Activated CD8-positive, alpha-beta memory T cell treated with anti-CD3 and anti-CD28 coated beads for 4 hours (primary cell): ENCODE measurements at regions not wholly inside any gene's neighbourhood (a gene's known extent, or its start where the extent isn't known, plus 50 kb on each side); places are given as distances from the start of the nearest gene placed in this dataset.
"Not testable (repeated sequence)": the region's sequence is repeated elsewhere in the genome, so short reads cannot be mapped to it uniquely, and the experiment has no call there.

Experiments
- DNase-seq, 2 donors: peaks; one replicate each; pipeline ENCODE4 v3.0.0-alpha.2; 2020; ENCODE audit warnings: low read depth in 2 of 2

DNA sequence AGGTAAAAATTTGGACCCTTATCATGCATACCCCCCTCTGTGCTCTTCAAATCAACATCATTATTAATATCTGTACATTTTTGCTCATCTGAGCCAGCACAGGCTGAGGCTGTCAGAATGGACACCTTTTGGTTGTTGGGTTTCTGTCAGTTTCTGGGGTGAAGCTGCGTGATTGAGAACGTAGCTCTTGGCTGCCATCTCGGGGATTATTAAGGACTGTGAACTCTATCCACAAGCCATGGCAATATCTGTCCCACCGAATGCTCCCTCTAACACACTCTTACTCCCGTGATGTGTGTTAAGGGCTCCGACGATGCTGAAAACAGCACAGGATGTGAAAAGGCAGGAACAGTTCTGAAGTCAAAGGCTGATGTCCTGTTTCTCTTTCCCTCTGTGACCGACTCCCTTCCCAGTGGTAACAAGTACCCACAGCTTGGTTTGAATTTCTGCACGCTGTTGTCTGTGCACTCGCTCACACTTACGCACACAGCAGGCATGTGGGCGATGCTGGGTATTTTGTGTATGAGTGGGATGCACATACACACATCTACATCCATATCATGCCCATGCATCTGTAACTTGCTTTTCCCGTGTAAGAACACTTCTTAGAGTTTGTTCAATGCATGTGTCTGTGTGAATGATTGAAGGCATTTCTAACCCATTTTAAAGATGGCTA, 405.6 kb downstream of the TMEM121 start:
- DNase-seq, result no peak

DNA sequence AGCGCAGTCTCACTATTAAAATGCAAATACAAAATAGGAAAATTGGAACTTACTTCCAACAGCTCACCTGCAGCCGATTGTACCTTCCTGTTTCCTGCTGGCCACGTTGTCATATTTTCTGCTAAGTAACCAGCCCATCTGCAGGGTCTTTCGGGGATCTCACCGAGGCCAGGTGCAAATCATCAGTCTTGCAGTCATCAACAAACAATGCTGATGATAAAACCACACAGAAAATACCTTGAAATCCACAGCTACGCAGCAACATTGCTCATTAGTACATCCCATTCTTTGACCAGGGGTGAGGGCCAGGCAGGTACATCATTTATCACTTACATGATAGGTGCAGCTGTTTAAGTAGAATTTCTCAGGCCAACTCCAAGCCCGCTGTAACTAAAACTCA, 406.9 kb downstream of the TMEM121 start:
- DNase-seq, result no peak

DNA sequence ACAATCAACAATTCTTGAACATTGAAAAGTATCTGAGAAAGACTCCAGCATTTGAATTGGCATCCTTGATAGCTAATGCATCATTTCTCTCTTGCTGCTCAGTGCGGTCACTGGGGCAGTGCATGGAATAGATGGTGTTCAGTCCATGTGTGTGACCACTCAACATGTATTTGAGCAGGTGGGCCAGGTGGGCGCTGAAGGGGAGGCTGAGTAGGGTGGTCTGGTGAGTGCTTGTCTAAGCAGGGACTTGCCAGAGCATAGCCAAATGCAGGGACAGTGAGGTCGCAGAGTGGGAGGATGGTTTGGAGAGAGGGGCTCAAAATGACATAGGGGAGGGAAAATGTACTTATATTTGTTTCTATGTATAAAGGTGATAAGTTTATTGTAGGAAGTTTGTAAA, 409.0 kb downstream of the TMEM121 start:
- DNase-seq, result no peak

DNA sequence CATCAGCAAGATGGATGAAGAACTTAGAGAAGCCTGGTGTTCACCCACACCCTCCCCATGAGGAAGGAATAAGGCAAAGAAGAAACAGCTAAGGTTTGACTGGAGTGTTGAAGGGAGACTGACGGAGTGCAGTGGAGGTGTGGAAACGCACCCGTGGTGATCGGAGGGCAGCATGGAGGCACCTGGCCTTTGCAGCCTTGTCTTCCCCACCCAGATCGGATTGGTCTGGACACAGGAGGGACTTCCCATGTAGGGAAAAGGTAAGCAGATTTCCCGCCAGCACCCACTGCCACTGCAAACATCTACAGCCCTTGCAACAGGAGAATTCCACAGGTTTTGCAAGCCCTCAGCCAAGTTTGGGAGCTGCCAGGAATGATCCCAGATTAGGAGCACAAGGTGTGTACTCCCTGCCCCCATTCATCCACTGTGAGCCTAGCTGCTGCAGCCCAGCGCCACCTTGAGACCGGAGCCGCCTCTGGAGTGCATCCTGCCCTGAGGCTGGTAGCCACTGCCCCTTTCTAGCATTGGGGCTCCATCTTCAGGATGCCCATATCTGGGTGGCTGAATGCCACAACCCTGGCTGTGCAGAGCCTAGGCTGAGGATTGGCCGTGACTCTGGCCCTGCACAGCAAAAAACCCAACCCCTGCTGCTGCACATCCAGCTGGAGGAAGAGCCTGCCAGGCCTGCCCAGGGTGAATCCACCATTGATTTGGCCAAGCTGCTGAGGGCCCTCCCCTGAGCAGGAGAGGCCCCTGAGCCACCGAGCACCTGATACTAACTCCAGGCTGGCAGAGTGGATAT, 411.1 kb downstream of the TMEM121 start:
- DNase-seq, result no peak

DNA sequence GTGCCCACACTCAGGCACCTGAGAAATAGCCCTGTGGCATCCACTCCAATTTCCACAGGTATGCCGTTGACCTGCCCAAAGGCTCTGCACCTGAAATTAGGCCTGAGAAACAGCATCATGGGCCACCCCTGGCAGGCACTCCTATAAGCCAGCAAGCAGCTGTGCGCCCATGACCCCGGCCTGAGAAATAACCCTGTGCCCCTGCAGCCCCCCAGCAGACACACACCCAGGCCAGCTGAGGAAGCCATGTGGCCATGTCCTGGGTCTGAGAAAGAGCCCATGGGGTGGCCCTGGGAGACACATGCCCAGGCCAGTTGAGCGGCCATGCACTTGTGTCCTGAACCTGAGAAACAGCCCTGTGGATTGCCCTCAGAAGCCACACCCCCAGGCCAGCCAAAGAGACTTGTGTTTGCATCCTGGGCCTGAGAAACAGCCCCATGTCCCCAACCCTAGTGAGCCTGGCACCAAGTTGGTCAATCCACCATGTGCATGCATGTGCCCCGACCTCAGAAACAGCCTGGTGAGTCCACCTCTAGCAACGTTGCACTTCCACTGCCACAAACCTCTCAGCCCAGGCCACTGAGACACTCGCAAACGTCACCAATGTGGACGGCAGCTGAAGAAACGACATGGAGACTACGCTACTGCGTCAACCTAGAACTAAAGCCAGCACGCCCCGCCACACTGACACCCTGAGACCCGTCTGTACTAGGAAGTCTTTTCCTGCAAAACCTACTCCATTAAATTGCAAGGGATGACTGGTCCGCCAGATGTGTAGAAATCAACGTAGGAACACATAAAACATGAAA, 411.9 kb downstream of the TMEM121 start:
- no peak for DNase-seq

DNA sequence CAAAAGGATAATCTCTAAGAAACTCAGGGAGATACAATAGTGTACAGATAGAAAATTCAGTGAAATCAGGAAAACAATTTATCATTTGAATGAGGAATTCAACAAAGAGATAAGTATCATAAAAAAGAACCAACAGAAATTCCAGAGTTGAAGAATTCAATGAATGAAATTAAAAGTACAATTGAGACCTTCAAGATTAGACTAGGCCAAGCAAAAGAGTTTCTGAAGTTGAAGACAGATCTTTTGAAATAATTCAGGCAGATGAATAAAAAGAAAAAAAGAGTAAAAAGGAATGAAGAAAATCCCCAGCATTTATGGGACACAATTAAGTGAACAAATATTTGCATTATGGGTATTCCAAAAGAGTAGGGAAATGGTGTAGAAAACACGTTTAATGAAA, 412.6 kb downstream of the TMEM121 start:
- no peak for DNase-seq

DNA sequence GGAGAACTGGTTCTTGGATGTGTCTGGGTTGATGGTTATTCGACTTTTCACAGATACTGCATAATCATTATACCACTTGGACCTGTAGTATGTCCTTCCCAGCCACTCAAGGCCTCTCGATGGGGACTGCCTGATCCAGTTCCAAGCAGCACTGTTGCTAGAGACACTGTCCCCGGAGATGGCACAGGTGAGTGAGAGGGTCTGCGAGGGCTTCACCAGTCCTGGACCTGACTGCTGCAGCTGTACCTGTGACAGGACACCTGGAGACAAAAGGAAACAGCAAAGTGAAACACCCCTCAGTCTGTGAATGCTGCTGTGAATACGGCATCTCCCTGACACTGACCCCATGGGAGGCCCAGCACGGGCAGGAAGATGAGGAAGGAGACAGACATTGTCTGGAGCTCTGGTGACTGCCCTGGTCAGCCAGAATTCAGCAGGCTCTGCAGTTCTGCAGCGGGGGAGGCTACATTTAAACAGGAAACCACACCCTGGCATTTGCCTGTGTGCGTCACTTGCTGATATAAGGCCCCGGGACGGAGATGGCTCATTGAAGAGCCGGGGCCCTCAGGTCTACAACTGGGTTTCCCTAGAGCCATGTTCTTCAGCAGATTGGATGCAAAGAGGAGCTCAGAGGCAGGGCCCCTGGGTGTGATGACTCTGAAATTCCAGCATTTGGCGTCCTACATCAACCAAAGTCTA, 413.6 kb downstream of the TMEM121 start:
- no peak for DNase-seq

DNA sequence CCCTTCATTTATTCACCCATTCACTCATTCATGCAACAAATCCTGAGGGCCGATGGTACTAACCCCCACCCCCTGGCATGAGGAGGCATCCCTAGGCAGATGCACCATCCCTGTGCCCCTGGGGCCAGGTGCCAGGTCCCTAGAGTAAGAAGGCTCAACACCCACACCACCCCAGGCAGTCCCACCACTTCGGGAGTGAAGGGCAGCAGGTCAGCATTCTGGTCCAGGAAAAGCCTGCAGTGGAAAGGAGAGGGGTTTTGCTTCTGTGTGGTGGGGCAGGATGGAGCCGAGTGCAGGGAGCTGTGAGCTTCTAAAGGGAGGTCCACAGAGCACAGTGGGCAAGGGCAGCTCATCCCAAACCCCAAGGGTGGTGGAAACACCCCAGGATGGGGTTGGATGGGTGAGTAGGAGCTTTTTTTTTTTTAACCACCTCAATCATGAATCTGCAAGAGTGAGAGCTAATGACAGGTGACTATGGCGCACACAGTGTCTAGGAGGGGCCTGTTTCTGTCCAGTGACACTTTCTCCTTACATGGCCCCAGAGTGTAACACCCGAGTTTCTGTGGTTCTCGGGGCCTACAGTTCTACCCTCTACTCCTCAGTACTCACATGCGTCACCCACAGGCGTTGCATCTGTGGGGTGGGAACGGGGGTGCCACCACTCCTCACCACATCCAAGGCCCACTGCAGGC, 414.3 kb downstream of the TMEM121 start:
- no peak for DNase-seq

DNA sequence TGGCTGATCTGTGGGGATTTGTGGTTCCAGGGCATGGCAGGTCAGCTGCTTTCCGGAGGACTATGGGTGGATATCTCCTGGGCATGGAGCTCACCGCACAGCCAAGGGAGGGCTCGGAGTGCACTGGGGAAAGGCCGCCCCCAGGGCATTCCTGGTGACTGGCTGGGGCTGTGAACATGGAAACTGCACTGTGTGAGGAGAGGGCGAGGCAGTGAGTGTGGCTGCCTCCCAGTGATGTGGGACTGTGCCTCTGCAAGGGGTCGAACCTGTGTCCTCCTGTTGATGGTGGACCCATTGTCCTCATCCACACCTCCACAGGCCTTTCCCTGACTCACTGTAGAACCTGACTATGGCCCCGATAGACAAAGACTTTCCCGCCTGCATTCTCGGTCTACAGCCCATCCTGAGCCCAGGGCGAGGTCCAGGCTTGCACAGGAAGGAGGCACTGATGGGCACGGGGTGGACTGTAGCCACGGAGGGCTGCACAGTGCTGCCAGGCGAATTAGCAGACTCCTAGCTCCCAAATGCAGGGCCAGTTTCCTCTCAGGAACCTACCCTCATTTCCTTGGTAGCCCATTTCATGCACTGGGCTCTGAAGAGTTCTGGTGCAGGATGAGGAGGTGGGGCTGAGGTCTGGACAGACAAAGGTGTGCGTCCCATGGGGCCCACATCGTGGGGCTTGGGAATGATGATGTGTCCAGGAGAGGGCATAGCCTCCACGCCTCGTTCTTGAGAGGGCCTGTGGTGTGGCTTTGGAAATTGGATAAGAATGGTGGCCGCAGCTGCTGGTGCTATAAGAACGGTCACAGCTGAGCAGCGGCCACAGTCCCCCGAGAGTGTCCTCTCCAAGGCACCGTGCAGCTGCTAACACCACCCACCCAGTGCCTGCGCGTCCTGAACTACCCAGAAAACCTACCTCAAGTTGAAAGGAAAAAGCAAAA, 415.1 kb downstream of the TMEM121 start:
- no peak for DNase-seq

DNA sequence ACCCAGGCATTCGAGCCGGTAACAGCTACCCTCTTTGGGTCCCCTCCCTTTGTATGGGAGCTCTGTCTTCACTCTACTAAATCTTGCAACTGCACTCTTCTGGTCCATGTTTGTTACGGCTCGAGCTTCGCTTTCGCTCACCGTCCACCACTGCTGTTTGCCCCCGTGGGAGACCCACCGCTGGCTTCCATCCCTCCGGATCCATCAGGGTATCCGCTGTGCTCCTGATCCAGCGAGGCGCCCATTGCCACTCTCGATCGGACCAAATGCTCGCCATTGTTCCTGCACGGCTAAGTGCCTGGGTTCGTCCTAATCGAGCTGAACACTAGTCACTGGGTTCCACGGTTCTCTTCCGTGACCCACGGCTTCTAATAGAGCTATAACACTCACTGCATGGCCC, 416.3 kb downstream of the TMEM121 start:
- not testable (repeated sequence) for DNase-seq

DNA sequence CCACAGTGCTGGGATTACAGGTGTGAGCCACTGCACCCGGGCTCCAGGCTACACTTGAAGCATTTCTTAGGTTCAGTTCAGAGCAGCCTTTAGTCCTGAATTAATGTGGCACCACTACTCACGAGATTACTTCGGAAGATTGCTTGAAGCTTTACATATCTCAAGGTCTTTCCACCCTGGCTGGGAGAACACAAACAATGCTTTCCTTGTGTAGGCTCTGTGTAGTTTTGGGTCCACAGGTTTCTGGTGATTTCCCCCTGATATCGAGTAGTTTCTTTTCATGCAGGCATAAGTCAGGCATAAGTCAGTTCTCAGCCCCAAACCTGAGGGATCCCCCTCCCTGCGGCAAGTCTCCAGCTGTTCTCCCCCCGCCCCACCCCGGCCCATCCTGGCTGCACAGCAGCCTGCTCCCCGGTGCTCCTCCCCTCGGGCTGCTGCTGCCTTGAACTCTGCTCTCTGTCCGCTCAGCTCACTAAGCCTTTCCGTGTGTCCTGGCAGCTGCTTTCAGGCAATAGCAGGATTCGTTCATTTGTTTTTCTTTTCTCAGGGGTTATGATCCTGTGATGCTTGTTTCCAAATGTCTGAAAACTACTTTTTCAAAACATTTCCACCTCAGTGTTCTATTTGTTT, 417.7 kb downstream of the TMEM121 start:
- DNase-seq, result no peak

DNA sequence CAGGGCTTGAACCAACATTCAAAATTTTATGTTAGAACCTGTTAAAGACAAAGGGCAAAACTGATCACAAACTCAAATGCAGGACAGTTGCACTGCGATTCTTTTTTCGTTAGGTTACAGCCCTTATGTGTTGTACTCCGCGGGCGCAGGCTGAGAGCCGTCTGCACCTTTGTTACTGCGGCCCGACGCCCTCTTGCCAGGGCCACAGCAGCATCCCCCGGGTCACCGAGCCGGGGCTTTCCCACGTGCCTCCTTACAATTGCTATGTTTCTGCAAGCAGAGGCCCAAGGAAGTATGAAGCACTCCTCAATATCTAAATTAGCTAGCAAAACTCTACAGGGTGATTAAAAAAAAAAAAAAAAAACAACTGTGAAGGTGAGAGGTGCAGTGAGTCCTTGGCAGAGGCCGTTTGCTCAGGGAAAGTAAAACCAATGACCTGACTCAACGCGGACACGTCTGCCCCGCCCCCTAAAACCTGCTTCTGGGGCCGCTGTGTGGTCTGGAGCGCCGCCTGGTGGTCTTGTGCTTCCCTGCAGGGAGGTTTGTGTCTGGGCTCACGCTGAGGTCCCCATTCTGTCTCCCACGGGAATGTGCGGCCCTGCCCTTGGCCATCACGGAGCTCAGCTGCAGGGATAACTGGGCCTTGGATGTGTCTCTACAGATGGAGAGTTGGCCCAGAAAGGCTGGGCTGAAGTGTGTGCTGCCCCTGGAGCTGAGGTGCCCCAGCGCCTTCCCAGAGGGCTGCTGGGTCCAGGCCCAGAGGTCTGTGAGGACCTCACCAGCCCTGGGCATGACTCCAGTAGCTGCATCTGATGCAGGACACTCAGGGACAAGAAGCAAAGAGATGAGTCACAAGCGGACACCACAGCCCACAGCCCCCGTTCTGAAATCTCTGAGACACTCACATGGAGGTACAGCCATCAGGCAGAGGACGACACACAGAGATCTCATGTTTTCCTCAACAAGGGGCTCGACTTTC, 418.5 kb downstream of the TMEM121 start:
- DNase-seq, result peak; percentile 59 to 61

DNA sequence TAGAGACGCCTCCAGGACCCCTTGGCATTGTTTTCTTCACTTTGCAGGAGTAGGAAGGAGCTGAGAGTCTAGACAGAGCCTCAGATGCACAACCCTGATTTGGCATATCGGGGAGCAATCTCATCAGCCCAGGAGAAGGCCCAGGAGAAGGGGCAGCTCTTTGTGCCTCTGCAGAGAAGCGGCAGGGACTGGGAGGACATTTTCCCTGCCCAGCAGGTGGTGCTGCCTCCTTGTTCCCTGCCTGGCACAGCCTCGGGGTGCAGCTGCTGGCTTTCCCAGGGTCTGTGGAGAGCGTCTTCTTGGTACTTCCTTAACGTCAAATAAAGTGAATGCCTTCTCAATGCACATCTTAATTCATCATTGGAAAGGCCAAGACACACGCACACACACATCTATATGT, 419.5 kb downstream of the TMEM121 start:
- DNase-seq, result no peak

DNA sequence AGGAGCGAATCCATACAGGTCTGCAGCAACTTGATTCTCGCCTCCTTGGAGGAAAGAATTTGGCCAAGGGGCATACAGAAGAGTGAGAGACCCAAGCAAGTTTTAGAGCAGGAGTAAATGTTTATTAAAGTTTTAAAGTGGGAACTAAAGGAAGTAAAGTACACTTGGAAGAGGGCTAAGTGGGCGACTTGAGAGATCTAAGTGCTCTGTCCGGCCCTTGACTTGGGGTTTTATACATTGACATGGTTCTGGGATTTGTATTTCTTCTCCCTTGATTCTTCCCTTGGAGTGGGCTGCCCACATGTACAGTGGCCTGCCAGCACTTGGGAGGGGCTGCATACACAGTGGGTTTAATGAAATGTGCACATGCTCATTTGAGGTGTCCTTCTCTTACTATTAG, 421.2 kb downstream of the TMEM121 start:
- DNase-seq, result no peak

DNA sequence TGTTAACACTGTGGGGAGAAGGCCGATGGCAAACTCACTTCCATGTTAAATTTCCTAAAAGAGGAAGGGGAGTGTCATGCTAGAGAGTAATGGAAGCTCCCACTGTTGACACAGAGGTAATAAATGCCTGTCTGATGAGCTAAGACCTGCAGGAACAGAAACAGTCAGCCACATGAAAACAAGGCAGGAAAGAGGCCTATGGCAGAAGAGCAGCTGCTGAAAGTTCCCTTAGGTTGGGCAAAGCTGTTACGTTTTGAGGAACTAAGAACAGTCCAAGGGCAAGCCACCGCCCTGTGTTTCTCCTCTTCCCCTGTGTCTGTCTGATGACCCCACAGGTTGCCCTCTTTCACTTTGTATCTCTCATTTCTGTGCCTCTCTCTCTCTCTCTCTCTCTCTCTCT, 422.6 kb downstream of the TMEM121 start:
- DNase-seq, result not testable (repeated sequence)

DNA sequence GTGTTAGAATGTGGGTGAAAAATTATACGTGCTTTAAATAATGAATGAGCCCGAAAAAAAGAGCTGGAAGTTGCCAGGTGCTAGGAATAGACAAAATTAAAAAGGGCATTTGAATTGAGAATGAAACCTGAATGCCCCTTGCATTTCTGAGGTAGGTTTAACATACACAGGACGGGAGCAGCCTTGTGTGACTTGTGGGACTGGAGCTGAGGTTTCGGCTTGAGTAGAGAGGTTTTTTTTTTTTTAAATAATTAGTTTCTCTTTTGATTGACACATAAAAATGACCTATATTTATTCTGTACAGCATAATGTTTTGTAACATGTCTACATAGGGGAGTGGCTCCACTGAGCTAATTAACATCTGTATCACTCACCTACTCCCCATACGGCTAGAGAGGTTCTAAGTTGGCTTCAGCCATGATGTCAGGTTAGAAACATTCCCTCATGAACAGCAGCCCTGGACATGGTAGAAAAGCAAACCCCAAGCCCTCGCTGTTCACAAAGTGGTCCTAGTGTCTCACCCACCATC, 424.0 kb downstream of the TMEM121 start:
- DNase-seq, result not testable (repeated sequence)

DNA sequence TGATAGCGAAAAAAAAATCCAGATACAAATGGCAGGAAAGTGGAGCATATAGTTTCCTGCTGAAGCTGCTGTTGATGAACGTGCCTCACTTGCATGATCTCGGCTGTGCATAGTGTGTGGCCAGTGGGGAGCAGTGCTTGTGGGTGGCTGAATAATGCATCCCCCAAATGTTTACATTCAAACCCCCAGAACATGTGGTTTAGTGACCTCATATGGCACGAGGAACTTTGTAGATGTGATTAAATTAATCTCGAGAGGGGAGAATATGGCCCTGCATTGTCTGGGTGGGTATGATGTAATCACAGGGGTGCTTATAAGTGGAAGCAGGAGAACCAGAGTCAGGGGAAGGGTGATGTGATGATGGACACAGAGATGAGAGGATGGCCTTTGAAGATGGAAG, 425.0 kb downstream of the TMEM121 start:
- no peak for DNase-seq

DNA sequence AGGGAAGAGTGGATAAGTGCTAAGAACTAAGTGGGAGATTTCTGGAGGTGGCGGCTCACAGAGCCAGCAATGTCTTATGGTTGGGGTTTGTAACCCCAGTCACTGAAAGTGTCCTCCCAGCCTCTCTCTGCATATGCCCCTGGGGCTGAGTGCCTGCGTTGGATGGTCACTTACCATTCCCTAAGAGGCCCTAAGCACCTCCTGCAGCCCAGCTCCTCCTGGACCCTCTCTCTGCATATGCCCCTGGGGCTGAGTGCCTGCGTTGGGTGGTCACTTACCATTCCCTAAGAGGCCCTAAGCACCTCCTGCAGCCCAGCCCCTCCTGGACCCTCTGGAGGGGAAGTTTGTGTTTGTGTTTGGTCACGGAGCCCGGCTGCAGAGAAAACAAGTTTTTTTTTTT, 425.8 kb downstream of the TMEM121 start:
- no peak for DNase-seq
